ENCODE measurements at regions not wholly inside any gene's neighbourhood (a gene's known extent, or its start where the extent isn't known, plus 50 kb on each side); places are given as distances from the start of the nearest gene placed in this dataset.
A peak's percentile ranks its signal among the peaks of the same experiment; 100 is the strongest.

- no peak for TF ChIP-seq RCOR1 (IDR thresholded peaks at IDR 0.05; ENCODE audit: insufficient replicate concordance, low read length)
These were observed 111.5 kb upstream of the SLC45A1 start (continued) for GRCh38 chr1:8206391-8206790.

- peak overlapping the region; percentile 90 for H2BK15ac ChIP-seq (ENCODE audit: low read depth, low read length)
- peak overlapping the region; percentile 86 for H4K5ac ChIP-seq (ENCODE audit: low read depth, low read length)
- peak overlapping the region; percentile 73 for H3K4ac ChIP-seq (ENCODE audit: low read depth, low read length)
- no peaks in the 10 kb centered on the region for H3K27me3 ChIP-seq (ENCODE audit: control insufficient read depth, insufficient read depth, low read length)
- POLR2A ChIA-PET (ENCODE audit: unreplicated experiment), result no interaction called here
- intact Hi-C loops (cut with micrococcal nuclease) (no loop called here), dilution Hi-C loops (cut with HindIII; ENCODE audit: low sequenced_read_pairs, unreplicated experiment) (no loop called here), in situ Hi-C loops (cut with MboI; ENCODE audit: low sequenced_read_pairs) (no loop called here)
- H3K18ac ChIP-seq (ENCODE audit: low read depth, low read length), result peak overlapping the region; percentile 78
- H2AK9ac ChIP-seq (replicated peaks; ENCODE audit: low read depth, low read length, poor library complexity), result no peak overlapping the region
- peaks cover 0 to 10% of the 10 kb centered on the region in 2 experiments; a peak in 2 of 4 replicates for H3K79me1 ChIP-seq (ENCODE audit: low read depth in 1 of 2, low read length in 2 of 2)
- ATAC-seq (ENCODE audit: low read depth), result no peak
- CTCF ChIA-PET, result no interaction called here
- no peak overlapping the region for H3K4me3 ChIP-seq (ENCODE audit: insufficient read depth, low read depth, low read length)
- no peaks in the 10 kb centered on the region for H3K9me3 ChIP-seq (ENCODE audit: control insufficient read depth, insufficient read depth, low read length)
- no TSS peak for BruUV-seq (replicated peaks)
- H3K4me1 ChIP-seq (ENCODE audit: control insufficient read depth, insufficient read depth, low read length), result peaks cover 27% of the 10 kb centered on the region
- peaks cover 19% of the 10 kb centered on the region for H3K9me1 ChIP-seq (ENCODE audit: insufficient read depth, low read length)
- H2BK20ac ChIP-seq (ENCODE audit: low read depth, low read length), result peak overlapping the region; percentile 57; the same call in 1 of the 2 replicates
- H3K4me2 ChIP-seq (ENCODE audit: low read depth, low read length), result no peak overlapping the region
- H4K20me1 ChIP-seq (ENCODE audit: insufficient read depth, low read length), result no peaks in the 10 kb centered on the region
- no peak overlapping the region for H2AFZ ChIP-seq (replicated peaks; ENCODE audit: low read length, poor library complexity)
- H3K27ac ChIP-seq (ENCODE audit: insufficient read depth, low read length), result peak overlapping the region; percentile 33
- H2BK120ac ChIP-seq (ENCODE audit: low read depth, low read length), result peak overlapping the region; percentile 85
- H3K36me3 ChIP-seq (ENCODE audit: control insufficient read depth, insufficient read depth, low read length), result no peaks in the 10 kb centered on the region
- WGBS, 2 experiments (ENCODE audit: extremely low coverage in 2 of 2, insufficient read length in 1 of 2), result no CpG with 5 or more reads among the region's 10 CpGs
- H2BK5ac ChIP-seq (ENCODE audit: low read depth, low read length, poor library complexity, severe bottlenecking), result peak overlapping the region; percentile 49
- peak overlapping the region; percentile 95; the same call in 1 of the 2 replicates for H2AK5ac ChIP-seq (ENCODE audit: low read depth, low read length)
- H4K8ac ChIP-seq (ENCODE audit: low read depth in 2 of 2, low read length in 2 of 2), result peak overlapping the region; percentile 33 to 56; a peak in 2 of 4 replicates
- no peak overlapping the region for H3K9ac ChIP-seq (ENCODE audit: low read depth, low read length)
- no peak overlapping the region for H3K56ac ChIP-seq (ENCODE audit: extremely low read depth, insufficient read depth, low read length)
- no peak for DNase-seq
- no peak overlapping the region for H3K23ac ChIP-seq (ENCODE audit: low read depth, low read length)
- H3K14ac ChIP-seq (replicated peaks; ENCODE audit: low read depth, low read length), result peak overlapping the region; percentile 32; the same call in 1 of the 2 replicates
- H4K91ac ChIP-seq (ENCODE audit: insufficient read depth, low read depth, low read length), result peak overlapping the region; percentile 91
- TF ChIP-seq FOS (IDR thresholded peaks at IDR 0.05; ENCODE audit: low read depth, low read length), result no peak
- no peak for TF ChIP-seq MAZ (IDR thresholded peaks at IDR 0.05; ENCODE audit: borderline replicate concordance, low read depth, low read length)
- no peak for TF ChIP-seq BHLHE40 (IDR thresholded peaks at IDR 0.05; ENCODE audit: low read depth, low read length)
- TF ChIP-seq POLR2A (IDR thresholded peaks at IDR 0.05; ENCODE audit: low read depth, low read length), result no peak
- TF ChIP-seq RFX5 (IDR thresholded peaks at IDR 0.05; ENCODE audit: low read depth, low read length), result no peak
- no peak for TF ChIP-seq ELK1 (IDR thresholded peaks at IDR 0.05; ENCODE audit: borderline replicate concordance, low read depth, low read length)
- no peak for TF ChIP-seq USF2 (IDR thresholded peaks at IDR 0.05; ENCODE audit: low read depth, low read length)
- no peak for TF ChIP-seq RAD21 (IDR thresholded peaks at IDR 0.05; ENCODE audit: low read length)
- TF ChIP-seq SMC3 (IDR thresholded peaks at IDR 0.05; ENCODE audit: low read depth, low read length), result no peak
- TF ChIP-seq CHD1 (IDR thresholded peaks at IDR 0.05; ENCODE audit: low read depth, low read length), result no peak
- no peak for TF ChIP-seq MAFK (IDR thresholded peaks at IDR 0.05; ENCODE audit: low read depth, low read length)
- TF ChIP-seq NFE2L2 (IDR thresholded peaks at IDR 0.05; ENCODE audit: low read depth, low read length), result no peak
- no peak for TF ChIP-seq RCOR1 (IDR thresholded peaks at IDR 0.05; ENCODE audit: insufficient replicate concordance, low read length)
- TF ChIP-seq CTCF (conservative IDR thresholded peaks at IDR 0.05; ENCODE audit: low read depth, low read length), result no peak
- TF ChIP-seq CEBPB (IDR thresholded peaks at IDR 0.05; ENCODE audit: low read depth, low read length), result no peak
These were observed 112.1 kb upstream of the SLC45A1 start for GRCh38 chr1:8205771-8206170.
